Sigmoid colon (tissue), 6 donors: ENCODE measurements at regions not wholly inside any gene's neighbourhood (a gene's known extent, or its start where the extent isn't known, plus 50 kb on each side); places are given as distances from the start of the nearest gene placed in this dataset.

Experiments used
- DNase-seq: peaks from one replicate; pipeline ENCODE4 v3.0.0-alpha.2; 2019
- H3K27ac ChIP-seq, 4 donors: fragments of 200-600 bp; sonication (generic); one replicate each; pipeline ENCODE4 v1.5.1; 2016 to 2019; ENCODE audit warnings: mild to moderate bottlenecking in 1 of 4
- H3K27me3 ChIP-seq, 3 donors: fragments of 200-600 bp; sonication (generic); one replicate each; pipeline ENCODE4 v1.5.1; 2019; ENCODE audit warnings: mild to moderate bottlenecking in 1 of 3
- H3K36me3 ChIP-seq, 4 donors: fragments of 200-600 bp; sonication (generic); one replicate each; pipeline ENCODE4 v1.5.1; 2016 to 2019
- H3K4me1 ChIP-seq, 4 donors: fragments of 200-600 bp; sonication (generic); one replicate each; pipeline ENCODE4 v1.5.1; 2017 to 2019
- H3K4me3 ChIP-seq, 4 donors: fragments of 200-600 bp; sonication (generic); one replicate each; pipeline ENCODE4 v1.5.1; 2017 to 2019; ENCODE audit warnings: mild to moderate bottlenecking in 2 of 4, moderate library complexity in 1 of 4
- H3K9me3 ChIP-seq, 4 donors: fragments of 200-600 bp in 3 of 4; sonication (generic) in 3 of 4; one replicate each; pipeline versions ENCODE4 v1.5.1 to v1.6.1; 2013 to 2019
- EP300 ChIP-seq, 4 donors: sonication (generic); formaldehyde crosslinking; IDR thresholded peaks; one replicate each; pipeline ENCODE4 v1.6.1; 2017; ENCODE audit warnings: antibody characterized with exemption in 4 of 4
- POLR2A ChIP-seq, 2 donors: fragments of 450-650 bp; IDR thresholded peaks; one replicate each; pipeline ENCODE4 v1.6.1; 2016; ENCODE audit warnings: antibody characterized with exemption in 2 of 2, mild to moderate bottlenecking in 2 of 2, moderate library complexity in 2 of 2
- POLR2AphosphoS5 ChIP-seq, 4 donors: sonication (generic); formaldehyde crosslinking; IDR thresholded peaks; one replicate each; pipeline ENCODE4 v1.6.1; 2017; ENCODE audit warnings: antibody characterized with exemption in 4 of 4
- WGBS, 2 donors: extraction: QIAGEN DNeasy Blood & Tissue Kit; methylation state at CpG; one replicate each; pipeline ENCODE4 v1.1.7; 2013; 5-methylcytosine and 5-hydroxymethylcytosine counted together
- intact Hi-C: fragments of 100-400 bp; cut with DNase I; formaldehyde crosslinking; loops from one replicate; pipeline ENCODE4 v1.15.1; 2023
- TF ChIP-seq, protein P1 (sequence below), 4 experiments: fragments of 450-650 bp in 3 of 4; fragments of 200-600 bp in 1 of 4; IDR thresholded peaks; one replicate each; pipeline ENCODE4 v1.5.1; 2016 to 2019; ENCODE audit warnings: antibody characterized with exemption in 4 of 4, mild to moderate bottlenecking in 3 of 4, moderate library complexity in 2 of 4
- donor health status: healthy with polysubstance abuse.
- donor health status: healthy.

DNA sequence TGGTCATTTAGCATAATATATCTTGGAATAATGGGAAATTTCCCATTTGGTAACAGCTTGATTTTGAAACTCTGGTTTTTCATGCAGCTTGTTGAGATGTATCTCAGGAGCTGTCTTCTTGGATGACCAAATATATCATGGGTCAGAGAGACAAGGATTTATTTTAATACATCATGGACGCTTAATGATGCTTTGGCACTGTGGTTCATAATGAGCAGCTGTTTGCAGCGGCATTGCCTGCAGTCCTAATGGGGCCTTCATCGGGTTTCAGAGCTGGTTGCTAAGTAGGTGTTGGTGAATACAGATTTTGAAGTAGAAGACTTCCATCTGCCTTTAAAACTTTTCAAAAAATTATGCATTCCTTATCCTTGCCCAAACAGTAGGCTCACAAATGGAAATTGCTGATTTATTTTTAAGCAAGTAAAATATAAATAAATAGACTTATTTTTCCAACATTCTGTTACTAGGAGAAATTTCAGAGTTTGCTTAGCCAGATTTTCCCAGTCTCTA is 389.5 kb upstream of the FAT3 start:
- intact Hi-C loops: no loop called here
- no peak overlapping the region for H3K27ac ChIP-seq
- no peaks in the 10 kb centered on the region for H3K4me1 ChIP-seq
- no peak overlapping the region for H3K4me3 ChIP-seq
- no peaks in the 10 kb centered on the region for H3K36me3 ChIP-seq
- no peaks in the 10 kb centered on the region for H3K9me3 ChIP-seq
- DNase-seq: no peak
- 80 to 90% methylated on average over 3 of the region's 3 CpGs for WGBS, 2 donors
- TF ChIP-seq EP300 (IDR thresholded peaks at IDR 0.05) (no peak), POLR2AphosphoS5 (IDR thresholded peaks at IDR 0.05) (no peak), POLR2A (IDR thresholded peaks at IDR 0.05) (no peak)
- TF ChIP-seq, protein P1, sequence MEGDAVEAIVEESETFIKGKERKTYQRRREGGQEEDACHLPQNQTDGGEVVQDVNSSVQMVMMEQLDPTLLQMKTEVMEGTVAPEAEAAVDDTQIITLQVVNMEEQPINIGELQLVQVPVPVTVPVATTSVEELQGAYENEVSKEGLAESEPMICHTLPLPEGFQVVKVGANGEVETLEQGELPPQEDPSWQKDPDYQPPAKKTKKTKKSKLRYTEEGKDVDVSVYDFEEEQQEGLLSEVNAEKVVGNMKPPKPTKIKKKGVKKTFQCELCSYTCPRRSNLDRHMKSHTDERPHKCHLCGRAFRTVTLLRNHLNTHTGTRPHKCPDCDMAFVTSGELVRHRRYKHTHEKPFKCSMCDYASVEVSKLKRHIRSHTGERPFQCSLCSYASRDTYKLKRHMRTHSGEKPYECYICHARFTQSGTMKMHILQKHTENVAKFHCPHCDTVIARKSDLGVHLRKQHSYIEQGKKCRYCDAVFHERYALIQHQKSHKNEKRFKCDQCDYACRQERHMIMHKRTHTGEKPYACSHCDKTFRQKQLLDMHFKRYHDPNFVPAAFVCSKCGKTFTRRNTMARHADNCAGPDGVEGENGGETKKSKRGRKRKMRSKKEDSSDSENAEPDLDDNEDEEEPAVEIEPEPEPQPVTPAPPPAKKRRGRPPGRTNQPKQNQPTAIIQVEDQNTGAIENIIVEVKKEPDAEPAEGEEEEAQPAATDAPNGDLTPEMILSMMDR (IDR thresholded peaks at IDR 0.05): no peak
- H3K27me3 ChIP-seq: no peaks in the 10 kb centered on the region

DNA sequence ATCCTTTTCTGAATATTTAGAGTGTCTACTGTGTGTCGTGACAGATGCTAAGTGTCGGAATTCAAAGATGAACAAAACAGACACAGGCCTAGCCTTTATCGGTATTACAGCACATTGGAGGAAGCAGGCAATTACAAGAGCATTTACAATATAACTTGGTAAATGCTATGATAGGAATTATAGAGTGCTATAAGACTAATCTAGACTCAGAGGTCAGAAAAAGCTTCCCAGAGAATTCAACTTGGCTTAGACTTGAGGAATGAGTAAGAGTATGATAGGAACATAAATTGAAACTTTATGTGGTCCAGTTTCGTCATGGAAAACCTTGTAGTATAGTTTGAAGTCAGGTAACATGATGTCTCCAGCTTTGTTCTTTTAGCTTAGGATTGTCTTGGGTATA is 395.7 kb upstream of the FAT3 start:
- no peaks in the 10 kb centered on the region for H3K27me3 ChIP-seq
- H3K36me3 ChIP-seq: no peaks in the 10 kb centered on the region
- 87 to 88% methylated on average over 4 of the region's 4 CpGs for WGBS, 2 donors
- no peak overlapping the region for H3K4me3 ChIP-seq
- TF ChIP-seq, protein P1 (IDR thresholded peaks at IDR 0.05): no peak
- TF ChIP-seq POLR2A (IDR thresholded peaks at IDR 0.05) (no peak), POLR2AphosphoS5 (IDR thresholded peaks at IDR 0.05) (no peak), EP300 (IDR thresholded peaks at IDR 0.05) (no peak)
- H3K27ac ChIP-seq: no peak overlapping the region
- H3K9me3 ChIP-seq: no peaks in the 10 kb centered on the region
- no peaks in the 10 kb centered on the region for H3K4me1 ChIP-seq
- DNase-seq: no peak
- intact Hi-C loops: no loop called here

- Histone ChIP-seq H3K4me3 (no peak overlapping the region), H3K4me1 (no peaks in the 10 kb centered on the region), H3K27me3 (no peaks in the 10 kb centered on the region), H3K9me3 (no peaks in the 10 kb centered on the region), H3K36me3 (no peaks in the 10 kb centered on the region), H3K27ac (no peak overlapping the region)
- DNase-seq: no peak
- intact Hi-C loops: no loop called here
- WGBS, 2 donors: 69 to 78% methylated on average over 2 of the region's 2 CpGs
- no peak for TF ChIP-seq EP300 (IDR thresholded peaks at IDR 0.05)
- TF ChIP-seq POLR2A (IDR thresholded peaks at IDR 0.05): no peak
- TF ChIP-seq, protein P1 (IDR thresholded peaks at IDR 0.05): no peak
- TF ChIP-seq POLR2AphosphoS5 (IDR thresholded peaks at IDR 0.05): no peak
These were observed 398.8 kb upstream of the FAT3 start for GRCh38 chr11:91825777-91826176.

DNA sequence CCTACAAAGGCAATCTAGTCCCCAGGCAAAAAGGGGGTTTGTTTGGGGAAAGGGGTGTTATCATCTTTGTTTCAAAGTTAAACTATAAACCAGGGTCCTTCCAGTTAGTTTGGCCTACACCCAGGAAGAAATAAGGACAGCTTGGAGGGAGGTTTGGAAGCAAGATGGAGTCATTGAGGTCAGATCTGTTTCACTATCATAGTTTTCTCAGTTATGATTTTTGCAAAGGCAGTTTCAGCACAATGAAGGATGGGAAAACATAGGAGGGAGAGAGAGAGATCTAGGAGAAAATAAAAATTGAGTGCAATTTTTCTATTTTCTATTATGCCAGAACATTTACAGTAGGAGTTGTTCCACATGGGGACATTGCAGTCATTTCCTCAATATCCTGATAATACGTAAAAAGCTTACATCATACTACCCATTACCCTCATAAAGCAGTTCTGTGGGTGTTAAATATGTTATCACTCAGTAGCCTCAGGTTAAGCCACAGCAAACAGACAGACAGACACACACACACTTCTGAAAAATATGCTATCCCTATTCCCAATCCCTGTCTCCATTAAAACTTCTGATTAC is 401.3 kb upstream of the FAT3 start:
- no peak for TF ChIP-seq EP300 (IDR thresholded peaks at IDR 0.05)
- no peak for DNase-seq
- Histone ChIP-seq H3K27me3 (no peaks in the 10 kb centered on the region), H3K9me3 (no peaks in the 10 kb centered on the region), H3K4me1 (no peaks in the 10 kb centered on the region), H3K36me3 (no peaks in the 10 kb centered on the region), H3K27ac (no peak overlapping the region), H3K4me3 (no peak overlapping the region)
- intact Hi-C loops: no loop called here
- WGBS, 2 donors: 35 to 58% methylated on average over 1 of the region's 1 CpG

GRCh38 chr11:91822805-91823204 is 401.8 kb upstream of the FAT3 start:
- no peaks in the 10 kb centered on the region for H3K27me3 ChIP-seq
- H3K36me3 ChIP-seq: no peaks in the 10 kb centered on the region
- H3K4me3 ChIP-seq: no peak overlapping the region
- H3K9me3 ChIP-seq: no peaks in the 10 kb centered on the region
- no peak for DNase-seq
- intact Hi-C loops: no loop called here
- no peaks in the 10 kb centered on the region for H3K4me1 ChIP-seq
- TF ChIP-seq, protein P1 (IDR thresholded peaks at IDR 0.05): no peak
- TF ChIP-seq POLR2A (IDR thresholded peaks at IDR 0.05): no peak
- no peak for TF ChIP-seq EP300 (IDR thresholded peaks at IDR 0.05)
- no peak for TF ChIP-seq POLR2AphosphoS5 (IDR thresholded peaks at IDR 0.05)
- H3K27ac ChIP-seq: no peak overlapping the region
- 92 to 96% methylated on average over 8 of the region's 8 CpGs for WGBS, 2 donors
